Gastroesophageal sphincter (tissue), 4 donors: ENCODE measurements at regions not wholly inside any gene's neighbourhood (a gene's known extent, or its start where the extent isn't known, plus 50 kb on each side); places are given as distances from the start of the nearest gene placed in this dataset.

Experiments used
- ATAC-seq: fragments of 150-250 bp; one replicate; pipeline ENCODE4 v1.9.1; 2016; ENCODE audit warnings: mild to moderate bottlenecking, moderate library complexity
- H3K27ac ChIP-seq, 4 donors: fragments of 200-600 bp; sonication (generic) in 3 of 4; 1 replicate in 3 of 4; 2 replicates in 1 of 4; pipeline ENCODE4 v1.5.1; 2016 to 2019
- H3K27me3 ChIP-seq: fragments of 200-600 bp; sonication (generic); one replicate; pipeline ENCODE4 v1.5.1; 2019
- H3K36me3 ChIP-seq, 2 donors: fragments of 200-600 bp; sonication (generic); one replicate each; pipeline ENCODE4 v1.5.1; 2019; ENCODE audit warnings: control low read depth in 1 of 2
- H3K4me1 ChIP-seq, 3 donors: fragments of 200-600 bp; sonication (generic); 1 replicate in 2 of 3; 2 replicates in 1 of 3; pipeline ENCODE4 v1.5.1; 2016 to 2019; ENCODE audit warnings: control low read depth in 2 of 3
- H3K4me3 ChIP-seq, 2 donors: fragments of 200-600 bp; sonication (generic); one replicate each; pipeline ENCODE4 v1.5.1; 2019; ENCODE audit warnings: mild to moderate bottlenecking in 1 of 2, moderate library complexity in 1 of 2
- H3K9me3 ChIP-seq, 3 donors: fragments of 200-600 bp; sonication (generic); one replicate each; pipeline ENCODE4 v1.5.1; 2017 to 2019; ENCODE audit warnings: control low read depth in 2 of 3
- CTCF ChIP-seq, 4 experiments: fragments of 200-600 bp in 2 of 4; fragments of 450-650 bp in 2 of 4; sonication (generic) in 1 of 4; IDR thresholded peaks; one replicate each; pipeline ENCODE4 v1.5.1; 2017 to 2019; ENCODE audit warnings: antibody characterized with exemption in 4 of 4, mild to moderate bottlenecking in 2 of 4, moderate library complexity in 2 of 4
- EP300 ChIP-seq: sonication (generic); formaldehyde crosslinking; IDR thresholded peaks from one replicate; pipeline ENCODE4 v1.6.1; 2017; ENCODE audit warnings: antibody characterized with exemption, mild to moderate bottlenecking
- POLR2A ChIP-seq, 2 donors: fragments of 450-650 bp; IDR thresholded peaks; one replicate each; pipeline ENCODE4 v1.6.1; 2017; ENCODE audit warnings: antibody characterized with exemption in 2 of 2, mild to moderate bottlenecking in 2 of 2, moderate library complexity in 1 of 2
- POLR2AphosphoS5 ChIP-seq: sonication (generic); formaldehyde crosslinking; IDR thresholded peaks from one replicate; pipeline ENCODE4 v1.6.1; 2017; ENCODE audit warnings: antibody characterized with exemption
- WGBS, 2 donors: methylation state at CpG; one replicate each; pipeline ENCODE4 v1.1.5; 2018; ENCODE audit warnings: low coverage in 1 of 2; 5-methylcytosine and 5-hydroxymethylcytosine counted together

DNA sequence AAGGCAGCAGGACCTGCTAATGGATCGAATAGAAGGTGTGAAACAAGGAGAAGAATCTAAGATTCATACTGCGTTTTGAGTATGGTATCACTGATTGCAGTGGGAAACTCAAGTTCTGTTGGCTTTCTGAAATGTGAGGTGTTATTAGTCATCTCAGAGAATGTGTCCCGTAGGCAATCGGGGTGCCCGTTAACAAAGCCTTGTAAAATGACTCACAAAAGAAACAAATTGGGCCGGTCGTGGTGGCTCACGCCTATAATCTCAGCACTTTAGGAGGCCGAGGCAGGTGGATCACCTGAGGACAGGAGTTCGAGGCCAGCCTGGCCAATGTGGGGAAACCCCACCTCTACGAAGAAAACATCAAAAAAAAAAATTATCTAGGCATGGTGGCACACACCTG is 118.2 kb upstream of the C7orf33 start:
- Histone ChIP-seq H3K4me3 (no peak overlapping the region), H3K9me3 (no peaks in the 10 kb centered on the region), H3K36me3 (no peaks in the 10 kb centered on the region), H3K27ac (no peak overlapping the region), H3K27me3 (no peaks in the 10 kb centered on the region), H3K4me1 (no peaks in the 10 kb centered on the region)
- TF ChIP-seq POLR2A (IDR thresholded peaks at IDR 0.05): no peak
- no peak for TF ChIP-seq EP300
- no peak for TF ChIP-seq CTCF (IDR thresholded peaks at IDR 0.05)
- no peak for TF ChIP-seq POLR2AphosphoS5
- 86 to 90% methylated on average over 6 to 11 of the region's 11 CpGs for WGBS, 2 donors
- no peak for ATAC-seq

- H3K9me3 ChIP-seq: no peaks in the 10 kb centered on the region
- H3K27ac ChIP-seq: no peak overlapping the region
- H3K27me3 ChIP-seq: no peaks in the 10 kb centered on the region
- TF ChIP-seq POLR2AphosphoS5 (no peak), EP300 (no peak), POLR2A (IDR thresholded peaks at IDR 0.05) (no peak), CTCF (IDR thresholded peaks at IDR 0.05) (no peak)
- 56 to 66% methylated on average over 9 to 14 of the region's 14 CpGs for WGBS, 2 donors
- H3K36me3 ChIP-seq: no peaks in the 10 kb centered on the region
- no peak for ATAC-seq
- H3K4me1 ChIP-seq: no peaks in the 10 kb centered on the region
- H3K4me3 ChIP-seq: no peak overlapping the region
Observed at GRCh38 chr7:148473703-148474480, 116.7 kb upstream of the C7orf33 start.

DNA sequence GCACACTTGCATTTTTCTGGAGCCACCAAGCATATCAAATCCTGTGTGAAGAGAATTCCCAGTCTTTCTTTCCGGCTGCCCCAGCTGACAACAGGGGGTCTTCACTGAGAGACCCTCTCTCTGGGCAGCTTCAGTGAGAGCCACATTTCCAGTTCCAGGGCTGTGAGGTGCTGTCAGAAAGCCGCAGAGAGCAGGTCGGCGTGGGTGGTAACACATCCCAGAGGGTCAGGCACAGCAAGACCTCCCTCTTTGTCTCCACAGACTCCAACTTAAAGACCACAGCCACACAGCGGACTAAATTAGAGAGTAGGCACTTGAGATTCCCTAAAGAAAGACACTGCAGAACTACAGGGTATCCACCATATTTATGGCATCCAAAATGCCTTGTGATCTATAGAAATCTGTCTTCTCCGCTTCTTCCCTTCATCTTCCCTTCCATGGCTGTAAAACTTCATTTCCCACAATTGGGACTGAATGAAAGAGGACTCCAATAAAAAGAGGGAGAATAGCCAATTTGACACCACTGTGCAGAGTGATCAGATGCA is 116.0 kb upstream of the C7orf33 start:
- 55 to 81% methylated on average over 2 to 6 of the region's 6 CpGs for WGBS, 2 donors
- no peak for ATAC-seq
- Histone ChIP-seq H3K27ac (no peak overlapping the region), H3K4me3 (no peak overlapping the region), H3K36me3 (no peaks in the 10 kb centered on the region), H3K4me1 (no peaks in the 10 kb centered on the region), H3K9me3 (no peaks in the 10 kb centered on the region), H3K27me3 (no peaks in the 10 kb centered on the region)
- no peak for TF ChIP-seq POLR2AphosphoS5
- TF ChIP-seq CTCF (IDR thresholded peaks at IDR 0.05): no peak
- no peak for TF ChIP-seq POLR2A (IDR thresholded peaks at IDR 0.05)
- TF ChIP-seq EP300: no peak

- ATAC-seq: no peak
- Histone ChIP-seq H3K27me3 (no peaks in the 10 kb centered on the region), H3K4me1 (no peaks in the 10 kb centered on the region), H3K4me3 (no peak overlapping the region), H3K36me3 (no peaks in the 10 kb centered on the region), H3K27ac (no peak overlapping the region), H3K9me3 (no peaks in the 10 kb centered on the region)
- 69 to 83% methylated on average over 4 to 9 of the region's 9 CpGs for WGBS, 2 donors
- no peak for TF ChIP-seq POLR2AphosphoS5
- no peak for TF ChIP-seq EP300
- TF ChIP-seq POLR2A (IDR thresholded peaks at IDR 0.05): no peak
- TF ChIP-seq CTCF (IDR thresholded peaks at IDR 0.05): no peak
Observed at GRCh38 chr7:148478551-148478950, 112.0 kb upstream of the C7orf33 start.
